Parathyroid adenoma (tissue), 2 donors: ENCODE measurements at regions not wholly inside any gene's neighbourhood (a gene's known extent, or its start where the extent isn't known, plus 50 kb on each side); places are given as distances from the start of the nearest gene placed in this dataset.

Source experiments
- H2AFZ ChIP-seq: fragments of 300-600 bp; sonication (generic); one replicate; pipeline ENCODE4 v1.7.0; 2017; ENCODE audit warnings: antibody characterized with exemption, mild to moderate bottlenecking
- H3K27ac ChIP-seq: fragments of 300-600 bp; sonication (generic); one replicate; pipeline ENCODE4 v1.7.0; 2017
- H3K27me3 ChIP-seq: fragments of 300-600 bp; sonication (generic); one replicate; pipeline ENCODE4 v1.7.0; 2017; ENCODE audit warnings: low read length; ENCODE audit not compliant: control insufficient read depth, insufficient read depth
- H3K36me3 ChIP-seq: fragments of 300-600 bp; sonication (generic); one replicate; pipeline ENCODE4 v1.7.0; 2017; ENCODE audit warnings: low read length; ENCODE audit not compliant: control insufficient read depth, insufficient read depth
- H3K4me1 ChIP-seq: fragments of 300-600 bp; sonication (generic); one replicate; pipeline ENCODE4 v1.7.0; 2017; ENCODE audit warnings: control low read depth
- H3K4me2 ChIP-seq: fragments of 300-600 bp; sonication (generic); one replicate; pipeline ENCODE4 v1.7.0; 2017; ENCODE audit warnings: low read length
- H3K4me3 ChIP-seq: fragments of 300-600 bp; sonication (generic); one replicate; pipeline ENCODE4 v1.7.0; 2017; ENCODE audit warnings: low read depth, low read length
- H3K79me2 ChIP-seq: fragments of 300-600 bp; sonication (generic); one replicate; pipeline ENCODE4 v1.7.0; 2017; ENCODE audit warnings: control low read depth
- H3K9ac ChIP-seq: fragments of 300-600 bp; sonication (generic); one replicate; pipeline ENCODE4 v1.7.0; 2017; ENCODE audit warnings: mild to moderate bottlenecking
- H3K9me3 ChIP-seq: fragments of 300-600 bp; sonication (generic); one replicate; pipeline ENCODE4 v1.7.0; 2017; ENCODE audit warnings: low read length; ENCODE audit not compliant: control insufficient read depth
- TF ChIP-seq, protein P1 (sequence below): fragments of 300-600 bp; sonication (generic); IDR thresholded peaks from one replicate; pipeline ENCODE4 v1.7.0; 2017; ENCODE audit warnings: antibody characterized with exemption, mild to moderate bottlenecking
- donor health status: primary hyperparathyroidism.

DNA sequence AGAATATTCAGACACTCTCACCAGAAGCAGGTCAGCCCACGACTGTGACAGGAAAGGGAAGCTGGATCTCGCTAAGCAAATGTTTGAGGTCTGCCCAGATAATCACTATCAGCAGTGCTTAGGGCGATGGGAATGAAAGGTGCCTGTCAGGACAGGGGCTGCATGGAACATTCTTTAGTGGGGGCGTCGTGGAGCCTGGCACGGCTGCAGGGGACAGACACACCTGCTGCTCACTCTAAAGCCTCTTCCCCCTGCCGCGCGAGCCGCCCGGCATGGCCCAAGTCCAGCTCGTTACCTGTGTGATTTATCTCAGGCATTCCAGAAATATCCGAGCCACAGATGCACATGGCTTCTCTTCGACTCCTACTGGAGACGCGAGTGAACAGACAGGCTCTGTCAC, 235.5 kb downstream of the GLRX3 start:
- H3K4me3 ChIP-seq: no peak overlapping the region
- no peaks in the 10 kb centered on the region for H3K79me2 ChIP-seq

GRCh38 chr10:130372222-130372621, 236.0 kb downstream of the GLRX3 start:
- H3K27me3 ChIP-seq: no peaks in the 10 kb centered on the region
- TF ChIP-seq, protein P1, sequence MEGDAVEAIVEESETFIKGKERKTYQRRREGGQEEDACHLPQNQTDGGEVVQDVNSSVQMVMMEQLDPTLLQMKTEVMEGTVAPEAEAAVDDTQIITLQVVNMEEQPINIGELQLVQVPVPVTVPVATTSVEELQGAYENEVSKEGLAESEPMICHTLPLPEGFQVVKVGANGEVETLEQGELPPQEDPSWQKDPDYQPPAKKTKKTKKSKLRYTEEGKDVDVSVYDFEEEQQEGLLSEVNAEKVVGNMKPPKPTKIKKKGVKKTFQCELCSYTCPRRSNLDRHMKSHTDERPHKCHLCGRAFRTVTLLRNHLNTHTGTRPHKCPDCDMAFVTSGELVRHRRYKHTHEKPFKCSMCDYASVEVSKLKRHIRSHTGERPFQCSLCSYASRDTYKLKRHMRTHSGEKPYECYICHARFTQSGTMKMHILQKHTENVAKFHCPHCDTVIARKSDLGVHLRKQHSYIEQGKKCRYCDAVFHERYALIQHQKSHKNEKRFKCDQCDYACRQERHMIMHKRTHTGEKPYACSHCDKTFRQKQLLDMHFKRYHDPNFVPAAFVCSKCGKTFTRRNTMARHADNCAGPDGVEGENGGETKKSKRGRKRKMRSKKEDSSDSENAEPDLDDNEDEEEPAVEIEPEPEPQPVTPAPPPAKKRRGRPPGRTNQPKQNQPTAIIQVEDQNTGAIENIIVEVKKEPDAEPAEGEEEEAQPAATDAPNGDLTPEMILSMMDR: no peak
- no peak overlapping the region for H3K4me2 ChIP-seq
- H2AFZ ChIP-seq: no peak overlapping the region
- no peak overlapping the region for H3K9ac ChIP-seq
- H3K79me2 ChIP-seq: no peaks in the 10 kb centered on the region
- H3K9me3 ChIP-seq: no peaks in the 10 kb centered on the region
- H3K4me1 ChIP-seq: no peaks in the 10 kb centered on the region
- no peak overlapping the region for H3K4me3 ChIP-seq
- H3K36me3 ChIP-seq: no peaks in the 10 kb centered on the region
- H3K27ac ChIP-seq: no peak overlapping the region

More for the DNA sequence above, 235.5 kb downstream of the GLRX3 start:
- Histone ChIP-seq H3K27me3 (no peaks in the 10 kb centered on the region), H3K36me3 (no peaks in the 10 kb centered on the region), H3K9ac (no peak overlapping the region), H3K9me3 (no peaks in the 10 kb centered on the region), H2AFZ (no peak overlapping the region), H3K4me2 (no peak overlapping the region), H3K4me1 (no peaks in the 10 kb centered on the region), H3K27ac (no peak overlapping the region)
- TF ChIP-seq, protein P1: no peak

DNA sequence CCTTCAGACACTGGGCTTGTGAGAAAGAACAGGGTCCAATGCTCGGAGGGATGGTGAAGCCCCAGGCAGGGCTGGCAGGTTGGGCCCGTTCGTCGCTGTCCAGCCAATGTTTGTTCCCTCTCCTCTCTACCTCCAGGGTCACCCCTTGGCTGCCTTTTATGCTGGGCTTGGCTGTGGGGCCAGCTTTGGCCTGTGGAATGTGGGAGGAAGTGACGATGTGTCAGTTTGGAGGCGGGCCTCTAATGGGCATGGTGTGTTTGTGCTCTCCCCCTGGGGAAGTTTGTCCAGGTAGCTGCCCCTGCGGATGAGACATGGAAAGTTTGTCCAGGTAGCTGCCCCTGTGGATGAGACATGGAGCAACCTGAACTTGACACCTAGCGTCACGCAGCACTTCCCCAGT, 236.7 kb downstream of the GLRX3 start:
- H3K27me3 ChIP-seq: no peaks in the 10 kb centered on the region
- H3K79me2 ChIP-seq: no peaks in the 10 kb centered on the region
- H3K4me3 ChIP-seq: no peak overlapping the region
- H3K9me3 ChIP-seq: no peaks in the 10 kb centered on the region
- TF ChIP-seq, protein P1: no peak
- H3K27ac ChIP-seq: no peak overlapping the region
- H3K9ac ChIP-seq: no peak overlapping the region
- H3K36me3 ChIP-seq: no peaks in the 10 kb centered on the region
- H2AFZ ChIP-seq: no peak overlapping the region
- no peaks in the 10 kb centered on the region for H3K4me1 ChIP-seq
- H3K4me2 ChIP-seq: no peak overlapping the region

GRCh38 chr10:130377986-130378540, 241.9 kb downstream of the GLRX3 start:
- H3K9ac ChIP-seq: no peak overlapping the region

More at GRCh38 chr10:130377986-130378540, 241.9 kb downstream of the GLRX3 start:
- H3K27me3 ChIP-seq: no peaks in the 10 kb centered on the region
- H3K4me1 ChIP-seq: no peaks in the 10 kb centered on the region
- no peak overlapping the region for H3K4me3 ChIP-seq
- no peak overlapping the region for H3K27ac ChIP-seq
- no peaks in the 10 kb centered on the region for H3K79me2 ChIP-seq
- H2AFZ ChIP-seq: no peak overlapping the region
- TF ChIP-seq, protein P1: no peak
- H3K36me3 ChIP-seq: no peaks in the 10 kb centered on the region
- H3K4me2 ChIP-seq: no peak overlapping the region
- no peaks in the 10 kb centered on the region for H3K9me3 ChIP-seq
